GM12891 (cell line): ENCODE measurements at regions not wholly inside any gene's neighbourhood (a gene's known extent, or its start where the extent isn't known, plus 50 kb on each side); places are given as distances from the start of the nearest gene placed in this dataset.

Source experiments
- PAX5 ChIP-seq: IDR thresholded peaks from 2 replicates; pipeline ENCODE4 v1.6.1; 2011; ENCODE audit warnings: low read length, moderate library complexity, mild to moderate bottlenecking; ENCODE audit not compliant: insufficient read depth, severe bottlenecking
- POLR2A ChIP-seq: IDR thresholded peaks from 2 replicates; pipeline ENCODE4 v1.6.1; 2011; ENCODE audit warnings: low read depth, low read length, control low read depth
- POLR2AphosphoS5 ChIP-seq: IDR thresholded peaks from 2 replicates; pipeline ENCODE4 v1.6.1; 2011; ENCODE audit warnings: low read depth, low read length, control low read depth
- POU2F2 ChIP-seq: IDR thresholded peaks from 2 replicates; pipeline ENCODE4 v1.6.1; 2011; ENCODE audit warnings: low read depth, mild to moderate bottlenecking, control low read depth, low read length, moderate library complexity
- SPI1 ChIP-seq: IDR thresholded peaks from 2 replicates; pipeline ENCODE4 v1.6.1; 2011; ENCODE audit warnings: low read depth, low read length, control low read depth
- TAF1 ChIP-seq: IDR thresholded peaks from 2 replicates; pipeline ENCODE4 v1.6.1; 2011; ENCODE audit warnings: low read depth, low read length, control low read depth

DNA sequence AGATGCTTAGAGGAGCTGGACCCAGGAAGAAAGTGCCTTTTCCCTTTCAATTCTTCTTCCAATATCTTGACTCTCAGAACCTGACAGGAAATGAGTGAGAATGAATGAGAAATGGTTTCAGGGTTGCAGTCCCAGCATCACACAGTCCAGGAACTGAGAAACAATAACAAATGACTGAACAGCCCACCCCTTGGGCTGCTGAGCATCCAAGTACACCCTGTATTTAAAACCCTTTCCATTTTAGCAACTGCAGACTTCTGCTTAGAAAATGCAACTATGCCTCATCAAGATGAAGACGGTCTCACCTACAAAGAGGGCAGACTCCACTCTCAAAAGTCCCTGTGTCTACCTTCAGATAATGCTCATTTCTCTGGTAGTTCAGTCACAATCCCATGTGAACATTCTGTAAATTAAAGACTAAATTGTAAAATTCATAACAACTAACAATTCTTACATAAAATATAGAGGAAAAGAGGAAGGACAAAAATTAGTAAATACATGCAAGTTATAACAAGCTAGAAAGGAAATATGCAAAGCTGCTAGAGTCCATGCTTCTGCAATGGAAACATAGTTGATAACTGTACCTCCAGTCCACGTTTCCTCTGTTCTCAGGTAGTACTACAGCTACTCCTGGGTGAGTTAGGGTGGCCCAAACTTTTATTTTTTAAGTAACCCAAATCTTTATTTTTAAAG lies 316.5 kb downstream of the ICE1 start:
- TF ChIP-seq POLR2AphosphoS5: no peak
- no peak for TF ChIP-seq TAF1
- no peak for TF ChIP-seq SPI1
- no peak for TF ChIP-seq POLR2A
- no peak for TF ChIP-seq POU2F2
- TF ChIP-seq PAX5: no peak
